ENCODE measurements at regions not wholly inside any gene's neighbourhood (a gene's known extent, or its start where the extent isn't known, plus 50 kb on each side); places are given as distances from the start of the nearest gene placed in this dataset.

- no peaks in the 10 kb centered on the region for H3K36me3 Mint-ChIP-seq (ENCODE audit: low read depth)
- H3K9me3 Mint-ChIP-seq: no peaks in the 10 kb centered on the region
- no peak for DNase-seq (ENCODE audit: low spot score)
- peaks cover 2% of the 10 kb centered on the region for H3K27me3 Mint-ChIP-seq (ENCODE audit: low read depth)
- intact Hi-C loops (cut with micrococcal nuclease): no loop called here
- H3K4me3 Mint-ChIP-seq (ENCODE audit: low read depth): no peak overlapping the region
- H3K27ac Mint-ChIP-seq: no peak overlapping the region
- H3K4me1 Mint-ChIP-seq (ENCODE audit: low read depth): peaks cover 2% of the 10 kb centered on the region
These were observed 139.0 kb upstream of the TRIB2 start for GRCh38 chr2:12577567-12578253.

- Mint-ChIP-seq H3K27me3 (ENCODE audit: low read depth) (peaks cover 2% of the 10 kb centered on the region), H3K27ac (no peak overlapping the region), H3K36me3 (ENCODE audit: low read depth) (no peaks in the 10 kb centered on the region), H3K9me3 (no peaks in the 10 kb centered on the region), H3K4me3 (ENCODE audit: low read depth) (no peak overlapping the region), H3K4me1 (ENCODE audit: low read depth) (peaks cover 2% of the 10 kb centered on the region)
- intact Hi-C loops (cut with micrococcal nuclease): no loop called here
- no peak for DNase-seq (ENCODE audit: low spot score)
These were observed 137.7 kb upstream of the TRIB2 start for GRCh38 chr2:12579018-12579417.

- intact Hi-C loops (cut with micrococcal nuclease): no loop called here
- Mint-ChIP-seq H3K4me1 (ENCODE audit: low read depth) (peaks cover 13% of the 10 kb centered on the region), H3K27me3 (ENCODE audit: low read depth) (no peaks in the 10 kb centered on the region), H3K36me3 (ENCODE audit: low read depth) (no peaks in the 10 kb centered on the region), H3K9me3 (no peaks in the 10 kb centered on the region), H3K27ac (no peak overlapping the region), H3K4me3 (ENCODE audit: low read depth) (no peak overlapping the region)
- DNase-seq (ENCODE audit: low spot score): no peak
These were observed 132.4 kb upstream of the TRIB2 start for GRCh38 chr2:12584338-12584737.

GRCh38 chr2:12585784-12586183 is 131.0 kb upstream of the TRIB2 start:
- H3K27me3 Mint-ChIP-seq (ENCODE audit: low read depth): no peaks in the 10 kb centered on the region
- H3K27ac Mint-ChIP-seq: no peak overlapping the region
- H3K36me3 Mint-ChIP-seq (ENCODE audit: low read depth): no peaks in the 10 kb centered on the region
- H3K9me3 Mint-ChIP-seq: no peaks in the 10 kb centered on the region
- intact Hi-C loops (cut with micrococcal nuclease): no loop called here
- DNase-seq (ENCODE audit: low spot score): no peak
- peaks cover 13% of the 10 kb centered on the region for H3K4me1 Mint-ChIP-seq (ENCODE audit: low read depth)
- H3K4me3 Mint-ChIP-seq (ENCODE audit: low read depth): no peak overlapping the region

GRCh38 chr2:12587228-12587627 is 129.5 kb upstream of the TRIB2 start:
- Mint-ChIP-seq H3K4me3 (ENCODE audit: low read depth) (no peak overlapping the region), H3K36me3 (ENCODE audit: low read depth) (no peaks in the 10 kb centered on the region), H3K27me3 (ENCODE audit: low read depth) (no peaks in the 10 kb centered on the region), H3K27ac (no peak overlapping the region), H3K4me1 (ENCODE audit: low read depth) (peaks cover 15% of the 10 kb centered on the region), H3K9me3 (no peaks in the 10 kb centered on the region)
- intact Hi-C loops (cut with micrococcal nuclease): no loop called here
- DNase-seq (ENCODE audit: low spot score): no peak

- no peaks in the 10 kb centered on the region for H3K9me3 Mint-ChIP-seq
- H3K4me1 Mint-ChIP-seq (ENCODE audit: low read depth): peaks cover 15% of the 10 kb centered on the region
- intact Hi-C loops (cut with micrococcal nuclease): loop anchor here (1.0 kb wide), 1 partner anchor 32 kb away; no protein-coding TSS in a partner anchor
- no peak overlapping the region for H3K4me3 Mint-ChIP-seq (ENCODE audit: low read depth)
- H3K27ac Mint-ChIP-seq: no peak overlapping the region
- no peak for DNase-seq (ENCODE audit: low spot score)
- H3K27me3 Mint-ChIP-seq (ENCODE audit: low read depth): no peaks in the 10 kb centered on the region
- no peaks in the 10 kb centered on the region for H3K36me3 Mint-ChIP-seq (ENCODE audit: low read depth)
These were observed 128.8 kb upstream of the TRIB2 start for GRCh38 chr2:12587729-12588522.

- no peak for DNase-seq (ENCODE audit: low spot score)
- Mint-ChIP-seq H3K27ac (no peak overlapping the region), H3K4me1 (ENCODE audit: low read depth) (peaks cover 15% of the 10 kb centered on the region), H3K27me3 (ENCODE audit: low read depth) (no peaks in the 10 kb centered on the region), H3K36me3 (ENCODE audit: low read depth) (no peaks in the 10 kb centered on the region), H3K4me3 (ENCODE audit: low read depth) (no peak overlapping the region), H3K9me3 (no peaks in the 10 kb centered on the region)
- intact Hi-C loops (cut with micrococcal nuclease): loop anchor here (1.0 kb wide), 1 partner anchor 33 kb away; no protein-coding TSS in a partner anchor
These were observed 127.8 kb upstream of the TRIB2 start for GRCh38 chr2:12588986-12589385.

- Mint-ChIP-seq H3K4me3 (ENCODE audit: low read depth) (no peak overlapping the region), H3K9me3 (no peaks in the 10 kb centered on the region), H3K36me3 (ENCODE audit: low read depth) (no peaks in the 10 kb centered on the region), H3K4me1 (ENCODE audit: low read depth) (peaks cover 15% of the 10 kb centered on the region), H3K27ac (no peak overlapping the region), H3K27me3 (ENCODE audit: low read depth) (no peaks in the 10 kb centered on the region)
- intact Hi-C loops (cut with micrococcal nuclease): no loop called here
- no peak for DNase-seq (ENCODE audit: low spot score)
These were observed 126.9 kb upstream of the TRIB2 start for GRCh38 chr2:12589802-12590320.

- intact Hi-C loops (cut with micrococcal nuclease): no loop called here
- Mint-ChIP-seq H3K36me3 (ENCODE audit: low read depth) (no peaks in the 10 kb centered on the region), H3K4me1 (ENCODE audit: low read depth) (peaks cover 15% of the 10 kb centered on the region), H3K27ac (no peak overlapping the region), H3K9me3 (no peaks in the 10 kb centered on the region), H3K27me3 (ENCODE audit: low read depth) (peaks cover 2% of the 10 kb centered on the region), H3K4me3 (ENCODE audit: low read depth) (no peak overlapping the region)
- DNase-seq (ENCODE audit: low spot score): no peak
These were observed 124.4 kb upstream of the TRIB2 start for GRCh38 chr2:12592296-12592695.

- Mint-ChIP-seq H3K27ac (no peak overlapping the region), H3K9me3 (peaks cover 3% of the 10 kb centered on the region), H3K4me3 (ENCODE audit: low read depth) (no peak overlapping the region), H3K36me3 (ENCODE audit: low read depth) (no peaks in the 10 kb centered on the region), H3K27me3 (ENCODE audit: low read depth) (peaks cover 2% of the 10 kb centered on the region), H3K4me1 (ENCODE audit: low read depth) (peaks cover 3% of the 10 kb centered on the region)
- intact Hi-C loops (cut with micrococcal nuclease): no loop called here
- DNase-seq (ENCODE audit: low spot score): no peak
These were observed 122.1 kb upstream of the TRIB2 start for GRCh38 chr2:12594590-12594989.

GRCh38 chr2:12596771-12597170 is 120.0 kb upstream of the TRIB2 start:
- peaks cover 3% of the 10 kb centered on the region for H3K9me3 Mint-ChIP-seq
- no peak overlapping the region for H3K27ac Mint-ChIP-seq
- H3K4me3 Mint-ChIP-seq (ENCODE audit: low read depth): no peak overlapping the region
- H3K4me1 Mint-ChIP-seq (ENCODE audit: low read depth): peaks cover 1% of the 10 kb centered on the region
- DNase-seq (ENCODE audit: low spot score): no peak
- intact Hi-C loops (cut with micrococcal nuclease): no loop called here
- H3K36me3 Mint-ChIP-seq (ENCODE audit: low read depth): no peaks in the 10 kb centered on the region
- peaks cover 13% of the 10 kb centered on the region for H3K27me3 Mint-ChIP-seq (ENCODE audit: low read depth)

GRCh38 chr2:12597610-12598009 is 119.1 kb upstream of the TRIB2 start:
- H3K4me3 Mint-ChIP-seq (ENCODE audit: low read depth): no peak overlapping the region
- H3K9me3 Mint-ChIP-seq: peaks cover 3% of the 10 kb centered on the region
- DNase-seq (ENCODE audit: low spot score): no peak
- no peak overlapping the region for H3K27ac Mint-ChIP-seq
- intact Hi-C loops (cut with micrococcal nuclease): no loop called here
- H3K27me3 Mint-ChIP-seq (ENCODE audit: low read depth): peaks cover 16% of the 10 kb centered on the region
- H3K4me1 Mint-ChIP-seq (ENCODE audit: low read depth): peaks cover 1% of the 10 kb centered on the region
- no peaks in the 10 kb centered on the region for H3K36me3 Mint-ChIP-seq (ENCODE audit: low read depth)

GRCh38 chr2:12602661-12603060 is 114.1 kb upstream of the TRIB2 start:
- intact Hi-C loops (cut with micrococcal nuclease): no loop called here
- no peaks in the 10 kb centered on the region for H3K36me3 Mint-ChIP-seq (ENCODE audit: low read depth)
- no peak overlapping the region for H3K4me3 Mint-ChIP-seq (ENCODE audit: low read depth)
- H3K9me3 Mint-ChIP-seq: peaks cover 3% of the 10 kb centered on the region
- H3K27ac Mint-ChIP-seq: no peak overlapping the region
- DNase-seq (ENCODE audit: low spot score): no peak
- peaks cover 10% of the 10 kb centered on the region for H3K4me1 Mint-ChIP-seq (ENCODE audit: low read depth)
- H3K27me3 Mint-ChIP-seq (ENCODE audit: low read depth): peaks cover 18% of the 10 kb centered on the region

Measured in activated T-helper 2 cell treated with anti-CD3 and anti-CD28 coated beads, Interferon-gamma antibody, Interleukin-2, Interleukin-4, amounts not matched to agents 10 μg/mL and 5 μg/mL and 100 μg/mL, durations not matched to agents 14 hours and 24 hours and 36 hours (primary cell).